Breast epithelium (tissue), 3 donors: ENCODE measurements at regions not wholly inside any gene's neighbourhood (a gene's known extent, or its start where the extent isn't known, plus 50 kb on each side); places are given as distances from the start of the nearest gene placed in this dataset.
"Not testable (repeated sequence)": the region's sequence is repeated elsewhere in the genome, so short reads cannot be mapped to it uniquely, and the experiment has no call there.

Experiments
- CTCF ChIP-seq, 3 donors: fragments of 450-650 bp; IDR thresholded peaks; one replicate each; pipeline ENCODE4 v1.5.1; 2016 to 2017; ENCODE audit warnings: antibody characterized with exemption in 3 of 3, mild to moderate bottlenecking in 3 of 3, moderate library complexity in 3 of 3
- POLR2A ChIP-seq: fragments of 450-650 bp; IDR thresholded peaks from one replicate; pipeline ENCODE4 v1.6.1; 2016; ENCODE audit warnings: antibody characterized with exemption, mild to moderate bottlenecking, moderate library complexity
- POLR2AphosphoS5 ChIP-seq, 3 donors: sonication (generic); formaldehyde crosslinking; IDR thresholded peaks; one replicate each; pipeline ENCODE4 v1.6.1; 2017; ENCODE audit warnings: antibody characterized with exemption in 3 of 3

- TF ChIP-seq POLR2AphosphoS5 (IDR thresholded peaks at IDR 0.05); CTCF (IDR thresholded peaks at IDR 0.05); POLR2A: not testable (repeated sequence)
These were observed 80.9 kb upstream of the SAMD11 start for GRCh38 chr1:842799-843198.
